ENCODE measurements at regions not wholly inside any gene's neighbourhood (a gene's known extent, or its start where the extent isn't known, plus 50 kb on each side); places are given as distances from the start of the nearest gene placed in this dataset.

DNA sequence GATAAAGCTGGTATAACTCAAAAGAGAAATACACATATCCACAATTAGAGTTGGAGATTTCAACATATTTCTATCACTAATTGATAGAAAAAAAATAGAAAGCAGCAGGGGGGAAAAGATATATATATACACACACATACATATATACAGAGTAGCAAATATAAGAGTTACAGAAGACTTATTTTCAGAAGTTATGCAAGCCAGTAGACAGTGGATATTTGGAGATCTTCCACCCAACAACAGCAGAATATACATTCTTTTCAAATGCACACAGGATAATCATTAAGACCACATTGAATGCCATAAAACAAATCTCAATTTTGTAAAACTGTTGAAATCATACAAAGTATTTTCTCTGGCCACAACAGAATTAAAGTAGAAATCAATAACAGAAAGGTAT lies 192.8 kb downstream of the LACC1 start (continued):
- no peak for TF ChIP-seq CHD2 (IDR thresholded peaks at IDR 0.05; ENCODE audit: low read length)

GRCh38 chr13:44074611-44075010 lies 194.9 kb downstream of the LACC1 start:
- Histone ChIP-seq H4K8ac (ENCODE audit: extremely low read depth, insufficient read depth, low read length) (no peak overlapping the region), H3K27ac (ENCODE audit: low read depth, low read length) (no peak overlapping the region), H3K56ac (replicated peaks; ENCODE audit: insufficient read length, low read depth, low read length) (no peak overlapping the region), H2BK120ac (replicated peaks; ENCODE audit: low read depth, low read length) (no peak overlapping the region), H2BK20ac (ENCODE audit: low read length) (no peak overlapping the region), H4K20me1 (replicated peaks in 1 of 2; ENCODE audit: control insufficient read depth in 1 of 2, insufficient read depth in 2 of 2, low read length in 2 of 2) (no peaks in the 10 kb centered on the region), H3K18ac (ENCODE audit: extremely low read depth, low read length) (no peak overlapping the region), H3K79me1 (ENCODE audit: low read depth, low read length) (no peaks in the 10 kb centered on the region), H3K4me2 (ENCODE audit: insufficient read depth in 1 of 2, low read depth in 2 of 2, low read length in 2 of 2) (no peak overlapping the region), H4K5ac (ENCODE audit: insufficient read length, low read depth, low read length) (no peak overlapping the region), H3K23me2 (ENCODE audit: low read depth, low read length) (no peaks in the 10 kb centered on the region), H3K9me3 (ENCODE audit: insufficient read depth in 2 of 2, low read depth in 1 of 2, low read length in 1 of 2) (no peaks in the 10 kb centered on the region), H2AK5ac (ENCODE audit: low read depth, low read length) (no peak overlapping the region), H3K4ac (replicated peaks; ENCODE audit: insufficient read length, low read depth, low read length) (no peak overlapping the region), H3K27me3 (replicated peaks in 1 of 4; ENCODE audit: control insufficient read depth in 3 of 4, extremely low read depth in 1 of 4, insufficient read depth in 3 of 4, low read length in 3 of 4) (no peaks in the 10 kb centered on the region), H2BK15ac (ENCODE audit: low read length) (no peak overlapping the region), H2AFZ (ENCODE audit: low read length) (no peak overlapping the region), H3K36me3 (ENCODE audit: control insufficient read depth in 2 of 4, insufficient read depth in 4 of 4, low read length in 3 of 4) (no peaks in the 10 kb centered on the region), H3K14ac (ENCODE audit: insufficient read length) (no peak overlapping the region), H2BK5ac (ENCODE audit: low read depth, low read length) (no peak overlapping the region), H3K9ac (replicated peaks in 1 of 4; ENCODE audit: extremely low read depth in 1 of 4, low read depth in 3 of 4, low read length in 3 of 4) (no peak overlapping the region), H2BK12ac (ENCODE audit: low read depth, low read length) (no peak overlapping the region), H3K4me3 (ENCODE audit: extremely low read depth in 1 of 4, insufficient read depth in 2 of 4, low read depth in 3 of 4, low read length in 4 of 4) (no peak overlapping the region), H4K91ac (replicated peaks; ENCODE audit: insufficient read length, low read length) (no peak overlapping the region), H3K23ac (ENCODE audit: insufficient read length) (no peak overlapping the region), H3K4me1 (replicated peaks in 1 of 4; ENCODE audit: control insufficient read depth in 3 of 4, insufficient read depth in 4 of 4, low read length in 3 of 4) (peaks cover 0 to 12% (median 6%) of the 10 kb centered on the region in 4 experiments; a peak in 4 of 7 replicates), H3K79me2 (ENCODE audit: control insufficient read depth in 1 of 2, insufficient read depth in 2 of 2, low read length in 2 of 2) (no peaks in the 10 kb centered on the region)
- 88% methylated on average over 1 of the region's 1 CpG; no CpG with 5 or more reads in 1 of the 2 experiments for WGBS, 2 experiments (ENCODE audit: extremely low coverage in 1 of 2, insufficient coverage in 1 of 2, insufficient read length in 1 of 2, insufficient replicate concordance in 2 of 2, low coverage in 1 of 2, low lambda C conversion rate in 2 of 2, missing lambda C conversion rate in 1 of 2)
- no peak for FAIRE-seq
- POLR2A ChIA-PET (ENCODE audit: partially characterized antibody) = no interaction called here
- CTCF ChIA-PET (ENCODE audit: partially characterized antibody) = no interaction called here
- no peak for DNase-seq (ENCODE audit: low read depth in 1 of 2, low spot score in 2 of 2)
- TF ChIP-seq SP4 (IDR thresholded peaks at IDR 0.05; ENCODE audit: low read length) = no peak
- no peak for TF ChIP-seq PHF8 (conservative IDR thresholded peaks at IDR 0.05; ENCODE audit: low read depth, low read length)
- TF ChIP-seq HDAC2 (IDR thresholded peaks at IDR 0.05; ENCODE audit: borderline replicate concordance in 1 of 2, low read depth in 2 of 2, low read length in 2 of 2) = no peak
- TF ChIP-seq, protein P1, sequence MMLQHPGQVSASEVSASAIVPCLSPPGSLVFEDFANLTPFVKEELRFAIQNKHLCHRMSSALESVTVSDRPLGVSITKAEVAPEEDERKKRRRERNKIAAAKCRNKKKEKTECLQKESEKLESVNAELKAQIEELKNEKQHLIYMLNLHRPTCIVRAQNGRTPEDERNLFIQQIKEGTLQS (IDR thresholded peaks at IDR 0.05; ENCODE audit: insufficient read depth, low read depth, low read length) = no peak
